Ramos (cell line): ENCODE measurements at regions not wholly inside any gene's neighbourhood (a gene's known extent, or its start where the extent isn't known, plus 50 kb on each side); places are given as distances from the start of the nearest gene placed in this dataset.

Experiments
- in situ Hi-C: fragments of 300-500 bp; cut with MboI; formaldehyde crosslinking; loops from one replicate; pipeline ENCODE4 v1.14.3; 2022; ENCODE audit warnings: low sequenced_read_pairs; ENCODE audit not compliant: unreplicated experiment

DNA sequence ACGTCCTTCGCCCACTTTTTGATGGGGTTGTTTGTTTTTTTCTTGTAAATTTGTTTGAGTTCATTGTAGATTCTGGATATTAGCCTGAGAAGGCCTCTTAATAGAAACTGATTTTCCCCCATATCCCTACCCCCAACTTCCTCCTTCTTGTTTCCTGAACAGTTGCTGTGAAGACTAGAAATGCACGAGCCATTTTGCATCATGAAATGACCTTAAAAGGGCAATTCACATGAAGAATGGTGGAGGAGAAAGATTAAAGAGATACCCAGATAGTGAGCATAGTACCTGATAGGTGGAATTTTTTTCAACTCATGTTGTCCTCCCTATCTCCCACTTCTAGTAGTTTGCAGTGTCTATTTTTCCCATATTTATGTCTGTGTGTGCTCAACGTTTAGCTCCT, 55.2 kb upstream of the KCNH8 start:
- in situ Hi-C loops = no loop called here

- in situ Hi-C loops = no loop called here
Observed at GRCh38 chr3:19077388-19077787, 70.9 kb upstream of the KCNH8 start.

DNA sequence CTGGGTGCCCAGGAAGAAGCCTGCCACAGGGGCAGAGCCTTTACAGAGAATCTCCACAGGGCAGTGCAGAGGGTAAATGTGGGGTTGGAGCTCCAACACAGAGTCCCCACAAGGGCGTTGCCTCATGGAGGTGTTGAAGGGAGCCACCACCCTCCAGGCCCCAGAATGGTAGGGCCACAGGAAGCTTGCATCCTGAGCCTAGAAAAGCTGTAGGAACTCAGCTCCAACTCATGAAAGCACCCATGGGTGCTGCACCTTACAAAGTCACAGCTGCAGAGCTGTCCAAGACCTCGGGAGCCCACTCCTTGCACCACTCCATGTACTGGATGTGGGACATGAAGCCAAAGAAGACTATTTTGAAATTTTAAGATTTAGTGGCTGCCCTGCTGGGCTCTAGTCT, 73.3 kb upstream of the KCNH8 start:
- in situ Hi-C loops = no loop called here

GRCh38 chr3:19074257-19074900, 73.9 kb upstream of the KCNH8 start:
- in situ Hi-C loops = loop anchor here (25.0 kb wide), 1 partner anchor 788 kb away; no protein-coding TSS in a partner anchor

DNA sequence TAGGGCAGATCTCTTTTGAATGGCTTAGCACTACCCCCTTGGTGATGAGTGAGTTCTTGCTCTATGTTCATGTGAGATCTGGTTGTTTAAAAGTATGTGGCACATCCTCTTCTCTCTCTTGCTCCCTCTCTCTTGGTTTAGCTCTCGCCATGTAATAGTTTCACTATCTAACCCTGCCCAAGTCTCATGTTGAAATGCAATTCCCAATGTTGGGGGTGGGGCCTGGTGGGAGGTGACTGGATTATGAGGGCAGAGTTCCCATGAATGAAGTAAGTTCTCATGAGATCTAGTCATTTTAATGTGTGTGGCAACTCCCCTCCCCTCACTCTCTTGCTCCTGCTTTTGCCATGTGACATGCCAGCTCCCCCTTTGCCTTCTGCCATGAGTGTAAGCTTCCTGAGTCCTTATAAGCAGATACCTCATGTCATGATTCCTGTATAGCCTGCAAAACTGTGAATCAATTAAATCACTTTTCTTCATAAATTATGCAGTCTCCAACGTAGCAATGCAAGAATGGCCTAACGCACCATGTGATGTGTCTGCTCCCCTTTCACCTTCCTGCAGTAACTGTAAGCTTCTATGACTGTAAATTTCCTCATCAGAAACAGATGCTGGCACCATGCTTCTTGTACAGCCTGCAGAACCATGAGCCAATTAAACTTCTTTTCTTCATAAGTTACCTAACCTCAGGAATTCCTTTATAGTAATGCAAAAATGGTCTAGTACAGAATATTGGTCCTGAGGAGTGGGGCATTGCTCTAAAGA, 74.8 kb upstream of the KCNH8 start:
- in situ Hi-C loops = loop anchor here (25.0 kb wide), 1 partner anchor 789 kb away; no protein-coding TSS in a partner anchor

DNA sequence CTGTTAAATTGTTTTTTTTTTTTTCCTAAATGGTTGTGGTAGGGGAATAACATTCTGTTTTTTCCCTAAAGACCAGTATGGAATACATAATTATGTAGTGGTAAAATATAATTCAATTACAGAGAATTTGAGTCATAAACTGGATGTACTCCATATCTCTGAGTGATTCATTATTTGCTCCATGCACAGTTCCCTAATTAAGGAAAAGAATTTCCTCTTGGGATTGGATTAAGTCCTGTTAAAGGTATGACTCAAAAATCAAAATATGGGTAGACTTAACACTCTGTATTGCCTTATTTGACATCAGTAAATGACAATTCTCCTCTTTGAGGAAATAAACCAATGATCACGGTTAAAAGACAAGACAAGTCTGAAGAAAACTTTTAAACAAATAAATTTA, 78.0 kb upstream of the KCNH8 start:
- in situ Hi-C loops = loop anchor here (25.0 kb wide), 1 partner anchor 792 kb away; no protein-coding TSS in a partner anchor

DNA sequence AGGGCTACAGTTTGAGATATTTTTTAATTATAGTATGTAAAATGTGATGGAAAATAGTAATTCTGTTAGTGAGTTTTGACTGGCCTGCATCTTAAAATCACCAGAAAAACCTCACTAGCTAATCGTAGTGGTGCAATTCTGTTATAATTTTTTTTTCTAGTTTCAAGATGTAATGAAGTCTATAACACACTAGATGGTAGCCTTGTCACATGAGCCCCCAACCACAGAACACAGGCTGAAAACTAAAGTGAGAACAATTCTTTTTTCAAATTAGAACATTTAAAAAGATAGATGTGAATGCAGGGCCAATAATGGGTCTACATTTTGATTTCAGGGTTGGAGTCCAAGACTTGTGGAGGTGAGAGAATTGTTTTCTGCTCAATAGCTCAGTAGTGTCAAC, 83.3 kb upstream of the KCNH8 start:
- in situ Hi-C loops = loop anchor here (25.0 kb wide), 1 partner anchor 797 kb away; no protein-coding TSS in a partner anchor

- in situ Hi-C loops = loop anchor here (25.0 kb wide), 1 partner anchor 798 kb away; no protein-coding TSS in a partner anchor
Observed at GRCh38 chr3:19063936-19064335, 84.4 kb upstream of the KCNH8 start.

DNA sequence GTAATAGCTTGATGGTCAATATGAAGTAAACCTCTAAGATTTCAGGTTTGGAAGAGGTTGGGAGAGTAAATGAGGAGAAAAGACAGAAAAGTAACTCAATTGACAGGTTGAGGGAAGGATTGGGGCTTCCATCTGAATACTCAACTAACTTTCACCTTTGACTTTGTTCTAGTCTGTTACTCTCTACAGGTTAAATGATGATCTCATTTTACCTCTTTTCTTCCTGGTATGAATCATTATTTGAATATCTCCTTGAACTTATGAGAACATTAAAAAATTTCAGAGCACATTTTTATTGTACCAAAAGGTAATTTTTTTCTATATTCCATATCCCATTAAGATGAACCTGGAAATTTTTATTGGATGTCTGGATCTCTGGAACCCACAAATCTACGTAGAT, 87.9 kb upstream of the KCNH8 start:
- in situ Hi-C loops = loop anchor here (25.0 kb wide), 1 partner anchor 802 kb away; no protein-coding TSS in a partner anchor

GRCh38 chr3:19052874-19053273, 95.4 kb upstream of the KCNH8 start:
- in situ Hi-C loops = loop anchor here (25.0 kb wide), 1 partner anchor 809 kb away; no protein-coding TSS in a partner anchor

- in situ Hi-C loops = no loop called here
Observed at GRCh38 chr3:19046440-19046839, 101.9 kb upstream of the KCNH8 start.

DNA sequence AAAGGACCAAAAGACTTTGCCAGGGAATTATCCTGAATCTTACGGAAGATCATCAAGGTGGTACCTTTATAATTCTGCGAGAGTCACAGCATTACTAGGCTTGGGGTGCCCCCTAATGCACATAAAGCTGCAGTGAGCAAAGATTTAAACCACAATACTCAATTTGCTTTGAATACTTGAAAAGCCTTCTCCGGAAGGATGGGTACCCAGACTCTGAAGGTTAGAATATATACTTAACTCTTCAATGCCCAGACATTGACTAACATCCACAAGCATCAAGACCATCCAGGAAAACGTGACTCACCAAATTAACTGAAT, 117.8 kb upstream of the KCNH8 start:
- in situ Hi-C loops = no loop called here

DNA sequence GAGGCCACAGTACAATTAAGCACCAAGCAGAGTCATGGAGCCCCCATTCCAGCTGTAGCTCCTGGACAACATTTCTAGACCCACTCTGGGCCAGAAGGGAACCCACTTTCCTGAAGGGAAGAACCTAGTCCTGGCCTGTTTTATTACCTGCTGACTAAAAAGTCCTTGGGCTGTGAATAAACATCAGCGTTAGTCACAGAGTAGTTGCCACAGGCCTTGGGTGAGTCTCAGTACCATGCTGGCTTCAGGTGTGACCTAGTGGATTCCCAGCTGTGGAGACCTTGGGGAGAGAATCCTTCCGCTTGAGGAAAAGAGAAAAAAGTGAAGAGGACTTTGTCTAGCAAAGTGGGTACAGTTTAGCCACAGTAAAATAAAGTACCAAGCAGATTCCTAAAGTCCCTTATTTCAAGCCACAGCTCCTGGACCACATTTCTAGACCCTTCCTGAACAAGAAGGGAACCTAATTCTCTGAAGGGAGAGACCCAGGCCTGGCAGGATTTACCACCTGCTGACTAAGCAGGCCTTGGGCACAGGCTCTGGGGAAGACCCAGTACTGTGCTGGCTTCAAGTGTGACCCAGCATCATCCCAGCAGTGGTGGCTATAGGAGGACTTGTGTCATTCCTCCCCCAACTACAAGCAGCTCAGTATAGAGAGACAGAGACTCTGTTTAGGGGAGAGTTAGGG, 118.3 kb upstream of the KCNH8 start:
- in situ Hi-C loops = no loop called here

- in situ Hi-C loops = no loop called here
Observed at GRCh38 chr3:19025441-19025840, 122.9 kb upstream of the KCNH8 start.

DNA sequence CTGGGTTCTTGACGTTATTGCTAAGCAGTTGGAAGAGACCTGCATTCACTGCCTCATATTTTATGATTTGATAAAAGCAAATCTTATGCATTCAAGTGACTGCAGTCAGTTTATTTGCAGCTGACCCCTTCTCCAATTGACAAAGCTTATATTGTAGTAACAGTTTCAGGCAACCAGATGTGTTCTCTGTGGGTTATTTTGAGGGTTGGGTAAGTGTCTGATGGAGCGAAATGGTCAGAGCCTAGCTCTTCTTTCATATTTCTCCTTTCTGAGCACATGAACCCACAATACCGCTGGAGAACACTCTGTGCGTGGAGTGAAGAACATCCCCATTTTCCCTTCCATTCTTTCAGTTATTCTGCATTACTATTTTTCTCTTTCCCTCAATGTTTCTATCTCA, 125.8 kb upstream of the KCNH8 start:
- in situ Hi-C loops = no loop called here

GRCh38 chr3:19016851-19017250, 131.5 kb upstream of the KCNH8 start:
- in situ Hi-C loops = no loop called here

GRCh38 chr3:19013879-19014278, 134.4 kb upstream of the KCNH8 start:
- in situ Hi-C loops = no loop called here

GRCh38 chr3:19012846-19013245, 135.5 kb upstream of the KCNH8 start:
- in situ Hi-C loops = no loop called here

DNA sequence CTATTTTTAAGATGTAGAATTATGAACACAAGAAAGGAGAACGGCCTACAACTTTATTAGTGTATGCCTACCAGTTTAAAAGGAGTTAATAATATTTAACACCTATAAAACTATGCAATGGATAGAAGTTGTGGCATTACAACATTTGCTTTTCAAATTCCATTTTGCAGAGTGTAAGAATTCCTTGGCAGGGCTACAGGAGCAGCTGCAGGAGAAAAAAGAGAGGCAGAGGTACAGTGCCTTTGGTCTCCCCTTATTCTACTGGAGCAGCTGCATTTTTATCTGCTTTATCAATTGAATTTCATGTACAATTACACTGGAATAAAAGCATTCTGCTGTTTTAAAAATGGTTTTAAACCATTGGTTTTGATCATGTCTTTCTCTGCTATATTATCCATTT, 145.7 kb upstream of the KCNH8 start:
- in situ Hi-C loops = no loop called here

DNA sequence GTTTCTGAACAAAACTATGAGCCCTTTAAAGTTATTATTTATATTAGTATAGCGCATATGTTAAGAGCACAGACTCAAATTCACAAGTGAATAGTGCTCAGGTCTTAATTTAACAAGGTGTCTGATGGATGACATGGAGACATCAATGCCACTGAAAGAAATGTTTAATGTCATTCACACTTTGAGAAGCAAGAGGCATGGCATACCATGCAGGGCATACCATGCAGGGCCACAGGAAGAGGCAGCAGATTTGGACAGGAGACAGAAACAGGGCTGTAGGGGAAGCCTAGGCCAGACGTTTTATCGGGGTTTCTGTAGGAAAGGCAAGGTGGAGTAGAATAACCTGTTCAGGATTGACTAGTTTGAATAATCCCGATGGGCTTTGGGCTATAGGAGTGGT, 150.2 kb upstream of the KCNH8 start:
- in situ Hi-C loops = no loop called here

DNA sequence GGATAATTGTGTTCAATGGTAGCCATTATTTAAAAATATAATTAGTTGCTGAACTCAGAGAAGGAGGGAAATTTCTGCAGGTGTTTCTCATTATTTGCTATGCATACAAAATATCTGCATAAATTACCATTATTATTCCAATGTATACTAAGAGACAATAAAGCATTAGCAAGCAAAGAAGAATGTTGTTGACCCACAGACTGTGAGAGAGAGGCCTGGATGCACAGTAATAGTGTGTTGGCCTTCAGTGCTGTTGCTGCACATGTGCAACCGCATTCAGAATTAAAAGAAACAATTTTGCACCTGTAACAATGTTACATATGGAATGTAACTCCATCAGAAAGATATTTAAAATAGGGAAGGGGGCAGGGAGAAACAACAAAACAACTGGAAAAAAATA, 155.6 kb upstream of the KCNH8 start:
- in situ Hi-C loops = no loop called here
